ENCODE measurements at regions not wholly inside any gene's neighbourhood (a gene's known extent, or its start where the extent isn't known, plus 50 kb on each side); places are given as distances from the start of the nearest gene placed in this dataset.

DNA sequence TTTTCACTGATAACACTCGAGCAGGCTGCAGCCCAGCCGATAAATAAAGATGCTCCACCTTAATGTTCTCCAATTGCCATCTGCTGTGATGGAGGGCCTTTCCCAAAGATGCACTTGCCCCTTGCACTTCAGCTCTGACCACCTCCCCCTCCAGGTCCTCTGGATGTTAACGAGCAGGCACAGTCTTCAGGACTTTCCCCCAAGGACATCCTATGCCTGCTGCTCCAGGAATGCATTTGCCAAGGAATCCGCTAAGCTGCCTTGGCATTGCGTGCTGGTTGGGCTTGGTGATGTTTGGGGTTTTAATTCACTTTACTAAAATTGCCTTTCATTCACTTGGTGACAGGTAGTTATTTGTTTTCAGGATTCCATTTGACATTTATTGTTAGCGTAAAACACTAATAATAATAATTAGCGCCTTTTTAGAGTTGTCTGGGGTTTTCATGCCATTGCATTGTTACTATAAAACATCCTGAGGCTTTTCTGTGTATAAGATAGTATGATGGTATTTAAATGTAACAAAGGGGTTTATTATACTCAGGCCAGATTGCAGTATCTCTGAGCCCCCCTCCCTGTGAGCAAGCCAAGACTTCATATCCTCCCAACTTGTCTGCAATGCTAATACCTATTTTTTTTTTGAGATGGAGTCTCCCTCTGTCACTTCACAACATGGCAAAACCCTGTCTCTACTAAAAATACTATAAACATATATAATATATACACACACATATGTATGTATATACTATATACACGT, 66.7 kb upstream of the TSHZ2 start:
- H3K9me3 ChIP-seq: no peaks in the 10 kb centered on the region
- H3K4me3 ChIP-seq: no peak overlapping the region
- no peaks in the 10 kb centered on the region for H3K36me3 ChIP-seq
- no peak overlapping the region for H3K27ac ChIP-seq
- intact Hi-C loops (cut with DNase I): no loop called here
- H3K4me1 ChIP-seq: no peaks in the 10 kb centered on the region
- 70 to 76% methylated on average over 8 of the region's 8 CpGs for WGBS, 2 donors
- no peak for DNase-seq
- H3K27me3 ChIP-seq: no peaks in the 10 kb centered on the region
- TF ChIP-seq EP300 (IDR thresholded peaks at IDR 0.05) (no peak), POLR2AphosphoS5 (IDR thresholded peaks at IDR 0.05) (no peak), POLR2A (IDR thresholded peaks at IDR 0.05) (no peak)
- TF ChIP-seq, protein P1, sequence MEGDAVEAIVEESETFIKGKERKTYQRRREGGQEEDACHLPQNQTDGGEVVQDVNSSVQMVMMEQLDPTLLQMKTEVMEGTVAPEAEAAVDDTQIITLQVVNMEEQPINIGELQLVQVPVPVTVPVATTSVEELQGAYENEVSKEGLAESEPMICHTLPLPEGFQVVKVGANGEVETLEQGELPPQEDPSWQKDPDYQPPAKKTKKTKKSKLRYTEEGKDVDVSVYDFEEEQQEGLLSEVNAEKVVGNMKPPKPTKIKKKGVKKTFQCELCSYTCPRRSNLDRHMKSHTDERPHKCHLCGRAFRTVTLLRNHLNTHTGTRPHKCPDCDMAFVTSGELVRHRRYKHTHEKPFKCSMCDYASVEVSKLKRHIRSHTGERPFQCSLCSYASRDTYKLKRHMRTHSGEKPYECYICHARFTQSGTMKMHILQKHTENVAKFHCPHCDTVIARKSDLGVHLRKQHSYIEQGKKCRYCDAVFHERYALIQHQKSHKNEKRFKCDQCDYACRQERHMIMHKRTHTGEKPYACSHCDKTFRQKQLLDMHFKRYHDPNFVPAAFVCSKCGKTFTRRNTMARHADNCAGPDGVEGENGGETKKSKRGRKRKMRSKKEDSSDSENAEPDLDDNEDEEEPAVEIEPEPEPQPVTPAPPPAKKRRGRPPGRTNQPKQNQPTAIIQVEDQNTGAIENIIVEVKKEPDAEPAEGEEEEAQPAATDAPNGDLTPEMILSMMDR (IDR thresholded peaks at IDR 0.05): no peak

DNA sequence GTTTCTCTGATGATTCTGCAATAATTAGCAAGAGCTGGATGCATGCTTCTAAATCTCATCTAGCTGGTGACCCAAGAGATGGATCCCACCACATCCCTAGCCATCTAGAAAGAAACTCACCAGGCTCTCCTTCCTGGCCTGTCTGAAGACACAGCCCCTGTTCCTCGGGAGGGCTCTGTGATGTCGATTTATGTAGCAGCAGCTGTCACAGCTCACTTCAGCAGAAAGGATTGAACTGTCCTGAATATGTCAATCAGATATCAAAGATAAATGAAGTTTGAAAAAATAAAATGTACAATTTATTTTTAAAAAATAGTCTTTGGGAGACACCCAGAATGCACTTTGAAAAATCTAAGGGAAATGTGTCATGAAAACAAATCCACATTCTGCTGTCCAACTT, 67.3 kb upstream of the TSHZ2 start:
- intact Hi-C loops (cut with DNase I): no loop called here
- Histone ChIP-seq H3K9me3 (no peaks in the 10 kb centered on the region), H3K27me3 (no peaks in the 10 kb centered on the region), H3K27ac (no peak overlapping the region), H3K4me3 (no peak overlapping the region), H3K36me3 (no peaks in the 10 kb centered on the region), H3K4me1 (no peaks in the 10 kb centered on the region)
- TF ChIP-seq EP300 (IDR thresholded peaks at IDR 0.05): no peak
- 26 to 44% methylated on average over 2 of the region's 2 CpGs for WGBS, 2 donors
- no peak for DNase-seq

DNA sequence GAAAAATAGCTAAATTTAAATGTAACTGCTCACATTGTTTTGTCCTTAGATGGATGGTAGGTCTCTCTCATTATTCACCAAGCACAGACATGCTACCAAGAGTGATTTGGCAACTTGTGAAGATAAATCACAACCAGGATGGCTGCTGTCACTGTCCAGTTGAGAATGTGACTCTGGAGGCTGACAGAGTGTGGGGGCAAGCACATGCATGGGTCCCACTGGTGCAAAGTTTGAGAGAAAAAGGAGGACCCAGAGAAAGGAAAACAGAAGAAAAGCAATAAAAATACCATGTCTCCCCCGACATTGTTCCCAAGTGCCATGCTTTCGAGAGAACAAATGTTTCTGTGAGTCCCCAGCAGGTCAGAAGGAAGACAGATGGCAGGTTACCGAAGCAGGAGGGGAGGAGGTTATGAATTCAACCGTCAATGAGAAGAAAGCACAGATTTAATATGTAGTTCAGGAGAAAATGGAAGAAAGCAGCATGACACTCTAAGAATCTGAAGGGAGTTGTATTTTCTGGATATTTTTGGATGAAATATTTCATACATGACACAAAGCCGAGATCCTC, 73.0 kb upstream of the TSHZ2 start:
- TF ChIP-seq POLR2A (IDR thresholded peaks at IDR 0.05) (no peak), EP300 (IDR thresholded peaks at IDR 0.05) (no peak), POLR2AphosphoS5 (IDR thresholded peaks at IDR 0.05) (no peak)
- TF ChIP-seq, protein P1 (IDR thresholded peaks at IDR 0.05): no peak
- 65 to 67% methylated on average over 5 of the region's 5 CpGs for WGBS, 2 donors
- intact Hi-C loops (cut with DNase I): no loop called here

DNA sequence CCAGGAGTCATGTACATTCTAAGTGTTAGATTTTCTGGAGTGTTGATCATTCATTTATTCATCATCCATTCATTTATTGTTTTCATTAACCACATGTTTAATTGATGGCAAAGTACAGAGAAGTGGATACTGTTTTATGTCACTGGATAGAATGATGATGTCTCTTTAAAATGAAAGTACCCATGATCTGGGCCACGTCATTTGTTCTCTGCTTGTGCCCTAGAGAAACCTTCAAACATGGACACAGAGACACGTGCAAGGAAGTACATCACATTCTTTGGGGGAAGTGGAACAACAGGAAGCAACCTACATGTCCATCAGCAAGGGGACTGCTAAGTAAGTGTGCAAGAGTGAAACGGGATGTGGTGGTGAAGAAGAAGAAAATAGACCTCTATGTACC, 75.8 kb upstream of the TSHZ2 start:
- intact Hi-C loops (cut with DNase I): no loop called here
- H3K27me3 ChIP-seq: no peaks in the 10 kb centered on the region
- H3K4me1 ChIP-seq: no peaks in the 10 kb centered on the region
- no peaks in the 10 kb centered on the region for H3K9me3 ChIP-seq
- H3K36me3 ChIP-seq: no peaks in the 10 kb centered on the region
- no peak overlapping the region for H3K4me3 ChIP-seq
- no peak for DNase-seq
- WGBS, 2 donors: 38 to 49% methylated on average over 3 of the region's 3 CpGs
- no peak overlapping the region for H3K27ac ChIP-seq
- TF ChIP-seq, protein P1 (IDR thresholded peaks at IDR 0.05): no peak
- TF ChIP-seq EP300 (IDR thresholded peaks at IDR 0.05): no peak
- no peak for TF ChIP-seq POLR2A (IDR thresholded peaks at IDR 0.05)
- no peak for TF ChIP-seq POLR2AphosphoS5 (IDR thresholded peaks at IDR 0.05)

More for the DNA sequence above, 73.0 kb upstream of the TSHZ2 start:
- no peak for DNase-seq
- Histone ChIP-seq H3K4me3 (no peak overlapping the region), H3K27ac (no peak overlapping the region), H3K4me1 (no peaks in the 10 kb centered on the region), H3K9me3 (no peaks in the 10 kb centered on the region), H3K36me3 (no peaks in the 10 kb centered on the region), H3K27me3 (no peaks in the 10 kb centered on the region)

DNA sequence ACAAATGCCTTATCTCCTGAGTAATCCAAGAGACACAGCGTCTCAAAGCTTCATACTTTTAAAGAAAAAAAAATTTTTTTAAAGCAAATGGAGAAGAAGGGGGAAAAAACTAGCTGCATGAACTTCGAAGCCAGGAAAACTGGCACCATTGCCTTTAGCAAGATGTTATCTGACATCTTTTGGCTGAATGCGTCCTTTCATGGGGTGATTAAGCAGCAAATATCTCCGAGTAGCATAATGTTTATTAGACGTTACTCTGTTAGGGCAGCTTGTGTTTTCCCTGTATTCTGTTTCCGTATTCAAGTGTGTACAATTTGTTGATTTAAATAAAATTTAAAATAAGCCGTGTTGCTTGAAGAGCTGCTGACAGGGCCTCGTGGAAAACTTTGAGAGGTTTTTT, 76.5 kb upstream of the TSHZ2 start:
- Histone ChIP-seq H3K27ac (no peak overlapping the region), H3K4me3 (no peak overlapping the region), H3K4me1 (no peaks in the 10 kb centered on the region), H3K9me3 (no peaks in the 10 kb centered on the region), H3K36me3 (no peaks in the 10 kb centered on the region), H3K27me3 (no peaks in the 10 kb centered on the region)
- 59 to 67% methylated on average over 8 of the region's 8 CpGs for WGBS, 2 donors
- intact Hi-C loops (cut with DNase I): no loop called here
- TF ChIP-seq EP300 (IDR thresholded peaks at IDR 0.05) (no peak), POLR2AphosphoS5 (IDR thresholded peaks at IDR 0.05) (no peak), POLR2A (IDR thresholded peaks at IDR 0.05) (no peak)
- TF ChIP-seq, protein P1 (IDR thresholded peaks at IDR 0.05): no peak
- DNase-seq: no peak
